GM12873 (cell line): ENCODE measurements at regions not wholly inside any gene's neighbourhood (a gene's known extent, or its start where the extent isn't known, plus 50 kb on each side); places are given as distances from the start of the nearest gene placed in this dataset.

Experiments used
- CTCF ChIP-seq: IDR thresholded peaks from 2 replicates; pipeline ENCODE4 v1.5.1; 2012; ENCODE audit warnings: low read depth, mild to moderate bottlenecking, moderate library complexity, low read length, control low read depth; ENCODE audit not compliant: insufficient read depth; ENCODE audit errors: missing control alignments

DNA sequence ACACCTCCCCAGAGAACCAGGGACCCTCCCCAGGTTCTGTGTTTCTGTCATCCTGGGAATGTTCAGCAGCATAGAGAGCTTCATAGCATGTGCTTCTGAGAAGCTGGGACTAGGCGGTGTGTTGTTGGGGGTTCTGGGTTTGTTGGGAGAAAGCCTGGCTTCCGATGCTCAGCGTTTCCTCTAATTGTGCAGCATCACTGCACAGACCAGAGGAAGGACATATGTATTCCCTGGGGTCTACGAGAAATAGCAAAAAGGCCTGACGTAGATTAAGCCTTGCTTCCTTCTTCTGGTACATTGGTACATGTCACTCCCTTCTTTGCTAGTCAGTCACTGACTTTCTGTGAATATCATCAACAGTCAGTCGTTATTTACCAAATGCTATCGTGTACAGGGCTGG, 96.9 kb upstream of the SGK1 start:
- no peak for TF ChIP-seq CTCF

DNA sequence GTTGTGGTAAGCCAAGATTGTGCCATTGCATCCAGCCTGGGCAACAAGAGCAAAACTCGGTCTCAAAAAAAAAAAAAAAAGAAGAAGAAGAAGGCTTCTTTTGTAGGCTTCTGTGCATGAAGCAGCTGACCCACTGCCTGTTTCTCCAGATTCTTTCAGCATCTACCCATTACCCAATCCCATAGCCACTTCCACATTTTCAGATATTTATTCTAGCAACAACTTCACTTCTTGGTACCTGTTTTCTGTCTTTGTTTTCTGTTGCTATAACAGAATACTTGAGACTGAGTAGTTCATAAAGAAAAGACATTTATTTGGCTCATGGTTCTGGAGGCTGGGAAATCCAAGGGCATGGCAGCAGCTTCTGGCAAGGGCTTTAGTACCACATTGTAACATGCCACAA, 95.3 kb upstream of the SGK1 start:
- TF ChIP-seq CTCF, result no peak

GRCh38 chr6:134410541-134410940, 92.6 kb upstream of the SGK1 start:
- no peak for TF ChIP-seq CTCF

DNA sequence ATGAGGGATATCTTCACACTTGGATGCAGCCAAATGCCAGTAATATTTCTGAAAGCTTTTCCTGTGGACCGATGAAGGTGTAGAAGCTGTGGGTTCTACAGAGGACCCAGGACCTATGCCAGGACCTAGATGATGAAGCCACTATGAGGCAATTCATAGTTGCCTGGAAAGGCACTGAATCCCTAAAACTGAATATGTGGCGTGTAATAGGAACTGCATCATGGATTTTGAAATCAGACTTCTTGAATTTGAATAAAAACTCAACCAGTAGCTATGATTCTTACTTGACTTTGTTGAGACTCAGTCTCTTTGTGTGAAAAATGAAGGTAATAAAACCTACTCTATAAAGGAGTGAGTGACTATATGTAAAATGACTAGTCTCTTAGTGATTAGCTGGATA, 89.9 kb upstream of the SGK1 start:
- TF ChIP-seq CTCF, result no peak

DNA sequence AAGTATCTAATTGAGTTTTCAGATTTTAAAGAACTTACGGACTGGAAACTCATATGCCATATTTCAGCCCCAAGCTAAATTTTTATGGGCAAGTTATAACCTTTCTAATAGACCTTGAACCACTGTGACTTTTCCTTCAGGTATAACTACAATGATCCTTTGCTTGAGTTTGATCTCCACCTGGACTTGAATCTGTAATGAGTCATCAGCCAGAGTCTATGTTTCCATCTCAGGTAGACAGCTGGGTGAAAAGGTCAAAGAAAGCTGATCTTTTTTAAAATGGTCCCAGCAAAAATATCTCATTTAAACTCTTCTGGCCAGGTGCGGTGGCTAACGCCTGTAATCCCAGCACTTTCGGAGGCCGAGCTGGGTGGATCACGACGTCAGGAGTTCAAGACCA, 88.4 kb upstream of the SGK1 start:
- no peak for TF ChIP-seq CTCF

DNA sequence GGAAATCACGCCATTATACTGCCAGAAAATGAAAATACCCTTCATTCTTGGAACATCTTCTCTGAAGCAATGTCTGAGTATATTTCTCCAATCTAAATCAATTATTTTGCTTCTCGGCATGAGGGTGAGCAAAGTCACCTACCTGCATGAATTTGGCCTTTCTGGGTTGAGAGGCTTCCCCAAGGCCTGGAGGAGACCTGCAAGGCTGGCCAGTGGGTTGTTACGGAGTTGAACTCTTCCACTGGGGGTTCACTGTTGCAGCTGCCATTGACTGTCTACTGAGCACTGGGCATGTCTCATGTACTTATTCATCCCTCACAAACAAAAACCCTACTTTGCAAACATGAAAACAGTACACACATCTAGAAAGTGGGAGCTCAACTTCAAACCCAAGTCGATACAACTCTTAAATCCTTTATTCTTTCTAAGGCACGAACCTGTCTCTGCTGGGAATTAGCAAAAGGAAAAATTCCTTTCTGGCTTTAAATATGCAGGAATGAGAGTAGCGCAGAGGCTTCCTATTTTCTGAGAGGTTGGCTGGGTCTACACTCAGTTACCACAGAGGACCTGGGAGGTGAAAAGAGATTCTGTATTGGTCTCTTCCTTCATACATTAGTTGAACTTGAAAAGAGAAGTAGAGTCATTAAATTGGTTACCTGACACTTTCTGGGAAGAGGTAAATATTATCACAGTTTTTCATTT, 87.6 kb upstream of the SGK1 start:
- no peak for TF ChIP-seq CTCF

GRCh38 chr6:134402372-134402984, 84.6 kb upstream of the SGK1 start:
- no peak for TF ChIP-seq CTCF
